Rectal smooth muscle tissue (tissue), 1 donor: ENCODE measurements at regions not wholly inside any gene's neighbourhood (a gene's known extent, or its start where the extent isn't known, plus 50 kb on each side); places are given as distances from the start of the nearest gene placed in this dataset.

Experiments
- H3K27ac ChIP-seq: one replicate; pipeline ENCODE4 v1.7.0; 2013; ENCODE audit warnings: low read depth, low read length, inconsistent platforms
- H3K27me3 ChIP-seq: one replicate; pipeline ENCODE4 v1.7.0; 2013; ENCODE audit warnings: low read length; ENCODE audit not compliant: control insufficient read depth, insufficient read depth
- H3K36me3 ChIP-seq: one replicate; pipeline ENCODE4 v1.7.0; 2013; ENCODE audit warnings: low read length; ENCODE audit not compliant: control insufficient read depth, insufficient read depth
- H3K4me1 ChIP-seq: one replicate; pipeline ENCODE4 v1.7.0; 2013; ENCODE audit warnings: low read length; ENCODE audit not compliant: control insufficient read depth, insufficient read depth
- H3K4me3 ChIP-seq: one replicate; pipeline ENCODE4 v1.7.0; 2013; ENCODE audit warnings: low read length
- H3K9ac ChIP-seq: one replicate; pipeline ENCODE4 v1.7.0; 2013; ENCODE audit warnings: low read length

- H3K4me3 ChIP-seq = no peak overlapping the region
- H3K36me3 ChIP-seq = no peaks in the 10 kb centered on the region
- H3K4me1 ChIP-seq = no peaks in the 10 kb centered on the region
- no peak overlapping the region for H3K9ac ChIP-seq
- H3K27ac ChIP-seq = no peak overlapping the region
- no peaks in the 10 kb centered on the region for H3K27me3 ChIP-seq
These were observed 204.7 kb upstream of the RGS18 start for GRCh38 chr1:191953526-191953925.

GRCh38 chr1:191959856-191960255 lies 198.4 kb upstream of the RGS18 start:
- no peak overlapping the region for H3K27ac ChIP-seq
- H3K4me1 ChIP-seq = no peaks in the 10 kb centered on the region
- no peak overlapping the region for H3K4me3 ChIP-seq
- no peaks in the 10 kb centered on the region for H3K36me3 ChIP-seq
- no peak overlapping the region for H3K9ac ChIP-seq
- no peaks in the 10 kb centered on the region for H3K27me3 ChIP-seq

- Histone ChIP-seq H3K27me3 (no peaks in the 10 kb centered on the region), H3K27ac (no peak overlapping the region)
These were observed 195.0 kb upstream of the RGS18 start for GRCh38 chr1:191963286-191963685.

GRCh38 chr1:191963781-191964455 lies 194.3 kb upstream of the RGS18 start:
- Histone ChIP-seq H3K27ac (no peak overlapping the region), H3K9ac (no peak overlapping the region), H3K4me3 (no peak overlapping the region), H3K36me3 (no peaks in the 10 kb centered on the region), H3K4me1 (no peaks in the 10 kb centered on the region), H3K27me3 (no peaks in the 10 kb centered on the region)

More at GRCh38 chr1:191963286-191963685, 195.0 kb upstream of the RGS18 start:
- no peak overlapping the region for H3K9ac ChIP-seq
- no peaks in the 10 kb centered on the region for H3K36me3 ChIP-seq
- no peaks in the 10 kb centered on the region for H3K4me1 ChIP-seq
- H3K4me3 ChIP-seq = no peak overlapping the region

GRCh38 chr1:191969290-191969689 lies 189.0 kb upstream of the RGS18 start:
- Histone ChIP-seq H3K4me3 (no peak overlapping the region), H3K36me3 (no peaks in the 10 kb centered on the region), H3K9ac (no peak overlapping the region), H3K27ac (no peak overlapping the region), H3K27me3 (no peaks in the 10 kb centered on the region), H3K4me1 (no peaks in the 10 kb centered on the region)

GRCh38 chr1:191970116-191970515 lies 188.1 kb upstream of the RGS18 start:
- H3K4me1 ChIP-seq = no peaks in the 10 kb centered on the region
- H3K4me3 ChIP-seq = no peak overlapping the region
- H3K36me3 ChIP-seq = no peaks in the 10 kb centered on the region
- H3K9ac ChIP-seq = no peak overlapping the region
- H3K27me3 ChIP-seq = no peaks in the 10 kb centered on the region
- no peak overlapping the region for H3K27ac ChIP-seq

- Histone ChIP-seq H3K4me3 (no peak overlapping the region), H3K9ac (no peak overlapping the region), H3K36me3 (no peaks in the 10 kb centered on the region), H3K27ac (no peak overlapping the region), H3K4me1 (no peaks in the 10 kb centered on the region), H3K27me3 (no peaks in the 10 kb centered on the region)
These were observed 186.8 kb upstream of the RGS18 start for GRCh38 chr1:191971447-191971846.

GRCh38 chr1:191974004-191974403 lies 184.3 kb upstream of the RGS18 start:
- Histone ChIP-seq H3K27ac (no peak overlapping the region), H3K9ac (no peak overlapping the region), H3K4me1 (no peaks in the 10 kb centered on the region), H3K4me3 (no peak overlapping the region), H3K27me3 (no peaks in the 10 kb centered on the region), H3K36me3 (no peaks in the 10 kb centered on the region)

GRCh38 chr1:191977874-191978506 lies 180.3 kb upstream of the RGS18 start:
- H3K27me3 ChIP-seq = no peaks in the 10 kb centered on the region
- no peak overlapping the region for H3K4me3 ChIP-seq
- no peak overlapping the region for H3K27ac ChIP-seq
- H3K4me1 ChIP-seq = no peaks in the 10 kb centered on the region
- H3K9ac ChIP-seq = no peak overlapping the region
- H3K36me3 ChIP-seq = no peaks in the 10 kb centered on the region

GRCh38 chr1:191984856-191985255 lies 173.4 kb upstream of the RGS18 start:
- H3K27ac ChIP-seq = no peak overlapping the region
- no peak overlapping the region for H3K9ac ChIP-seq

GRCh38 chr1:191992118-191992517 lies 166.1 kb upstream of the RGS18 start:
- H3K9ac ChIP-seq = no peak overlapping the region

More at GRCh38 chr1:191984856-191985255, 173.4 kb upstream of the RGS18 start:
- no peaks in the 10 kb centered on the region for H3K36me3 ChIP-seq
- H3K4me3 ChIP-seq = no peak overlapping the region
- no peaks in the 10 kb centered on the region for H3K27me3 ChIP-seq
- no peaks in the 10 kb centered on the region for H3K4me1 ChIP-seq

GRCh38 chr1:191993549-191993948 lies 164.7 kb upstream of the RGS18 start:
- H3K36me3 ChIP-seq = no peaks in the 10 kb centered on the region
- H3K9ac ChIP-seq = no peak overlapping the region
- no peak overlapping the region for H3K4me3 ChIP-seq
- no peaks in the 10 kb centered on the region for H3K27me3 ChIP-seq
- H3K4me1 ChIP-seq = no peaks in the 10 kb centered on the region
- no peak overlapping the region for H3K27ac ChIP-seq

More at GRCh38 chr1:191992118-191992517, 166.1 kb upstream of the RGS18 start:
- H3K27me3 ChIP-seq = no peaks in the 10 kb centered on the region
- no peaks in the 10 kb centered on the region for H3K36me3 ChIP-seq
- no peaks in the 10 kb centered on the region for H3K4me1 ChIP-seq
- no peak overlapping the region for H3K27ac ChIP-seq
- no peak overlapping the region for H3K4me3 ChIP-seq

GRCh38 chr1:192002063-192002462 lies 156.2 kb upstream of the RGS18 start:
- Histone ChIP-seq H3K27me3 (no peaks in the 10 kb centered on the region), H3K4me1 (no peaks in the 10 kb centered on the region), H3K9ac (no peak overlapping the region), H3K36me3 (no peaks in the 10 kb centered on the region), H3K4me3 (no peak overlapping the region), H3K27ac (no peak overlapping the region)
